Germinal center (tissue), 1 donor: ENCODE measurements at regions not wholly inside any gene's neighbourhood (a gene's known extent, or its start where the extent isn't known, plus 50 kb on each side); places are given as distances from the start of the nearest gene placed in this dataset.
"Not testable (repeated sequence)": the region's sequence is repeated elsewhere in the genome, so short reads cannot be mapped to it uniquely, and the experiment has no call there.

ENCODE experiments used
- DNase-seq: peaks from one replicate; pipeline ENCODE4 v3.0.0; 2012; ENCODE audit warnings: mixed read lengths, low spot score

- no peak for DNase-seq
Observed at GRCh38 chr12:5262885-5263284, 169.0 kb upstream of the NTF3 start.

GRCh38 chr12:5264006-5264405, 167.9 kb upstream of the NTF3 start:
- no peak for DNase-seq

GRCh38 chr12:5267603-5268423, 164.1 kb upstream of the NTF3 start:
- DNase-seq = no peak

GRCh38 chr12:5268424-5269210, 163.3 kb upstream of the NTF3 start:
- DNase-seq = no peak

GRCh38 chr12:5269846-5270245, 162.1 kb upstream of the NTF3 start:
- no peak for DNase-seq

- no peak for DNase-seq
Observed at GRCh38 chr12:5272018-5272785, 159.7 kb upstream of the NTF3 start.

- DNase-seq = no peak
Observed at GRCh38 chr12:5273709-5274108, 158.2 kb upstream of the NTF3 start.

GRCh38 chr12:5276327-5276880, 155.5 kb upstream of the NTF3 start:
- DNase-seq = no peak

GRCh38 chr12:5280086-5280485, 151.8 kb upstream of the NTF3 start:
- DNase-seq = no peak

- not testable (repeated sequence) for DNase-seq
Observed at GRCh38 chr12:5290368-5290767, 141.5 kb upstream of the NTF3 start.

- DNase-seq = no peak
Observed at GRCh38 chr12:5292651-5293050, 139.3 kb upstream of the NTF3 start.

- no peak for DNase-seq
Observed at GRCh38 chr12:5293773-5294172, 138.1 kb upstream of the NTF3 start.

GRCh38 chr12:5294274-5295070, 137.4 kb upstream of the NTF3 start:
- no peak for DNase-seq

- no peak for DNase-seq
Observed at GRCh38 chr12:5295151-5295550, 136.8 kb upstream of the NTF3 start.

- no peak for DNase-seq
Observed at GRCh38 chr12:5295996-5296395, 135.9 kb upstream of the NTF3 start.

GRCh38 chr12:5301539-5301938, 130.4 kb upstream of the NTF3 start:
- DNase-seq = no peak

- DNase-seq = no peak
Observed at GRCh38 chr12:5305425-5305824, 126.5 kb upstream of the NTF3 start.

- no peak for DNase-seq
Observed at GRCh38 chr12:5305886-5306545, 125.9 kb upstream of the NTF3 start.

GRCh38 chr12:5307065-5307464, 124.8 kb upstream of the NTF3 start:
- DNase-seq = no peak

- DNase-seq = no peak
Observed at GRCh38 chr12:5308216-5308615, 123.7 kb upstream of the NTF3 start.

- DNase-seq = no peak
Observed at GRCh38 chr12:5308996-5309395, 122.9 kb upstream of the NTF3 start.
